ENCODE measurements at regions not wholly inside any gene's neighbourhood (a gene's known extent, or its start where the extent isn't known, plus 50 kb on each side); places are given as distances from the start of the nearest gene placed in this dataset.

DNA sequence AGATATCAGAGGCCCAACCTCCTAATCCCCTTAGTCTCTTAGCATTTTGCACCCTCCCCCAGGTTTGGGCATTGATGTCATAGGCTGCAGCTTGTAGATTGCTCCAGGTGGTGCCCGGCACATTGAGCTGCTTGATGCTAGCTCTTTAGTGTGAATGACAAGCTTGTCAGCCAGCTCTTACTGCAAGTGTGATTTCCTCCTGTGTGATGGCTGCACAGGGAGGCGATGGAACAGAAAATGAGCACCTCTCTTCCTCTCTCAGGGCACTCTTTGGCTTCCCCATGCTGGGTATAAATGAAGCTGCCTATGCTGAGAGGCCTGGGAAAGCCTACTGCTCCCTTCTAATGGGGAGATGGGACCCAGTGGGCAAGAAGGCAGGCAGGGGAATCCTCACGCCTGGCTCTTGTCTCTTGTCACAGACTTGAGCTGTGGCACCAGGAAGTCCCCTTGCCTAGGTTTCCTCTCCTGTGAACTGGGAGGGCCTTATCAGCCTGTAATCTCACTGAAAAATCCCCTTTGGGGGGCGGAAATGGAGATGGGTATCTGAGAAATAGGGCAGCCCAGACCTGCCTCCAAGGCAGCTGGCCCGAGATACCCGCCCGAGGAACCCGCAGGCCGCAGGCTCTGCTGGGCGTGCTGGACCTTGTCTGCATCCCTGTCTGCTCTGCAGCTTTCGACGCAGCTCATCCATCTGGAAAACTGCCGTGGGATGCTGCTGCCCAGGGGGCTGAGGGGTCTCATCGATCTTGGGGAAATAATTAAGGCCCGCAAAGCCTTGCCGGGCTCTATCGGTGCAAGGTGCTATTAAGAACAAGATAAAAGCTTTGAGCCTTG, 163.5 kb upstream of the CXCR4 start (continued):
- TF ChIP-seq, protein P1, sequence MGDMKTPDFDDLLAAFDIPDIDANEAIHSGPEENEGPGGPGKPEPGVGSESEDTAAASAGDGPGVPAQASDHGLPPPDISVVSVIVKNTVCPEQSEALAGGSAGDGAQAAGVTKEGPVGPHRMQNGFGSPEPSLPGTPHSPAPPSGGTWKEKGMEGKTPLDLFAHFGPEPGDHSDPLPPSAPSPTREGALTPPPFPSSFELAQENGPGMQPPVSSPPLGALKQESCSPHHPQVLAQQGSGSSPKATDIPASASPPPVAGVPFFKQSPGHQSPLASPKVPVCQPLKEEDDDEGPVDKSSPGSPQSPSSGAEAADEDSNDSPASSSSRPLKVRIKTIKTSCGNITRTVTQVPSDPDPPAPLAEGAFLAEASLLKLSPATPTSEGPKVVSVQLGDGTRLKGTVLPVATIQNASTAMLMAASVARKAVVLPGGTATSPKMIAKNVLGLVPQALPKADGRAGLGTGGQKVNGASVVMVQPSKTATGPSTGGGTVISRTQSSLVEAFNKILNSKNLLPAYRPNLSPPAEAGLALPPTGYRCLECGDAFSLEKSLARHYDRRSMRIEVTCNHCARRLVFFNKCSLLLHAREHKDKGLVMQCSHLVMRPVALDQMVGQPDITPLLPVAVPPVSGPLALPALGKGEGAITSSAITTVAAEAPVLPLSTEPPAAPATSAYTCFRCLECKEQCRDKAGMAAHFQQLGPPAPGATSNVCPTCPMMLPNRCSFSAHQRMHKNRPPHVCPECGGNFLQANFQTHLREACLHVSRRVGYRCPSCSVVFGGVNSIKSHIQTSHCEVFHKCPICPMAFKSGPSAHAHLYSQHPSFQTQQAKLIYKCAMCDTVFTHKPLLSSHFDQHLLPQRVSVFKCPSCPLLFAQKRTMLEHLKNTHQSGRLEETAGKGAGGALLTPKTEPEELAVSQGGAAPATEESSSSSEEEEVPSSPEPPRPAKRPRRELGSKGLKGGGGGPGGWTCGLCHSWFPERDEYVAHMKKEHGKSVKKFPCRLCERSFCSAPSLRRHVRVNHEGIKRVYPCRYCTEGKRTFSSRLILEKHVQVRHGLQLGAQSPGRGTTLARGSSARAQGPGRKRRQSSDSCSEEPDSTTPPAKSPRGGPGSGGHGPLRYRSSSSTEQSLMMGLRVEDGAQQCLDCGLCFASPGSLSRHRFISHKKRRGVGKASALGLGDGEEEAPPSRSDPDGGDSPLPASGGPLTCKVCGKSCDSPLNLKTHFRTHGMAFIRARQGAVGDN (IDR thresholded peaks at IDR 0.05): peak; percentile 92
- TF ChIP-seq IKZF1 (conservative IDR thresholded peaks at IDR 0.05) (no peak; the same call in none of the 2 replicates), TCF3 (IDR thresholded peaks at IDR 0.05; ENCODE audit: borderline replicate concordance, insufficient read depth, low read depth, low read length) (no peak), NFYB (IDR thresholded peaks at IDR 0.05; ENCODE audit: insufficient read depth, low read depth, low read length) (no peak), MEF2B (IDR thresholded peaks at IDR 0.05; ENCODE audit: partially characterized antibody, poor library complexity, severe bottlenecking) (peak; percentile 50), RFX5 (IDR thresholded peaks at IDR 0.05; ENCODE audit: low read depth, low read length) (no peak), CHD1 (IDR thresholded peaks at IDR 0.05; ENCODE audit: low read depth, low read length) (no peak), TCF12 (IDR thresholded peaks at IDR 0.05; ENCODE audit: low read depth, low read length) (no peak), RAD21 (IDR thresholded peaks at IDR 0.05; ENCODE audit: insufficient read depth, low read depth, low read length) (no peak), EED (IDR thresholded peaks at IDR 0.05; ENCODE audit: low read depth) (peak; percentile 63), SIN3A (IDR thresholded peaks at IDR 0.05; ENCODE audit: low read depth, low read length) (no peak), JUND (IDR thresholded peaks at IDR 0.05; ENCODE audit: low read depth, low read length) (no peak), YY1 (IDR thresholded peaks at IDR 0.05; ENCODE audit: low read depth, low read length) (no peak), MTA3 (IDR thresholded peaks at IDR 0.05; ENCODE audit: borderline replicate concordance, low read length) (no peak), SMAD1 (IDR thresholded peaks at IDR 0.05; ENCODE audit: low read depth, partially characterized antibody) (no peak), RAD51 (IDR thresholded peaks at IDR 0.05) (no peak), RB1 (IDR thresholded peaks at IDR 0.05; ENCODE audit: borderline replicate concordance) (no peak), BRCA1 (IDR thresholded peaks at IDR 0.05; ENCODE audit: low read depth, low read length) (no peak), STAT1 (conservative IDR thresholded peaks at IDR 0.05) (no peak)
- TF ChIP-seq, protein P2, sequence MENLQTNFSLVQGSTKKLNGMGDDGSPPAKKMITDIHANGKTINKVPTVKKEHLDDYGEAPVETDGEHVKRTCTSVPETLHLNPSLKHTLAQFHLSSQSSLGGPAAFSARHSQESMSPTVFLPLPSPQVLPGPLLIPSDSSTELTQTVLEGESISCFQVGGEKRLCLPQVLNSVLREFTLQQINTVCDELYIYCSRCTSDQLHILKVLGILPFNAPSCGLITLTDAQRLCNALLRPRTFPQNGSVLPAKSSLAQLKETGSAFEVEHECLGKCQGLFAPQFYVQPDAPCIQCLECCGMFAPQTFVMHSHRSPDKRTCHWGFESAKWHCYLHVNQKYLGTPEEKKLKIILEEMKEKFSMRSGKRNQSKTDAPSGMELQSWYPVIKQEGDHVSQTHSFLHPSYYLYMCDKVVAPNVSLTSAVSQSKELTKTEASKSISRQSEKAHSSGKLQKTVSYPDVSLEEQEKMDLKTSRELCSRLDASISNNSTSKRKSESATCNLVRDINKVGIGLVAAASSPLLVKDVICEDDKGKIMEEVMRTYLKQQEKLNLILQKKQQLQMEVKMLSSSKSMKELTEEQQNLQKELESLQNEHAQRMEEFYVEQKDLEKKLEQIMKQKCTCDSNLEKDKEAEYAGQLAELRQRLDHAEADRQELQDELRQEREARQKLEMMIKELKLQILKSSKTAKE (IDR thresholded peaks at IDR 0.05; ENCODE audit: low read depth, poor library complexity, severe bottlenecking): no peak
- TF ChIP-seq, protein P3, sequence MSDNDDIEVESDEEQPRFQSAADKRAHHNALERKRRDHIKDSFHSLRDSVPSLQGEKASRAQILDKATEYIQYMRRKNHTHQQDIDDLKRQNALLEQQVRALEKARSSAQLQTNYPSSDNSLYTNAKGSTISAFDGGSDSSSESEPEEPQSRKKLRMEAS (IDR thresholded peaks at IDR 0.05; ENCODE audit: low read depth, low read length): no peak
- TF ChIP-seq, protein P4, sequence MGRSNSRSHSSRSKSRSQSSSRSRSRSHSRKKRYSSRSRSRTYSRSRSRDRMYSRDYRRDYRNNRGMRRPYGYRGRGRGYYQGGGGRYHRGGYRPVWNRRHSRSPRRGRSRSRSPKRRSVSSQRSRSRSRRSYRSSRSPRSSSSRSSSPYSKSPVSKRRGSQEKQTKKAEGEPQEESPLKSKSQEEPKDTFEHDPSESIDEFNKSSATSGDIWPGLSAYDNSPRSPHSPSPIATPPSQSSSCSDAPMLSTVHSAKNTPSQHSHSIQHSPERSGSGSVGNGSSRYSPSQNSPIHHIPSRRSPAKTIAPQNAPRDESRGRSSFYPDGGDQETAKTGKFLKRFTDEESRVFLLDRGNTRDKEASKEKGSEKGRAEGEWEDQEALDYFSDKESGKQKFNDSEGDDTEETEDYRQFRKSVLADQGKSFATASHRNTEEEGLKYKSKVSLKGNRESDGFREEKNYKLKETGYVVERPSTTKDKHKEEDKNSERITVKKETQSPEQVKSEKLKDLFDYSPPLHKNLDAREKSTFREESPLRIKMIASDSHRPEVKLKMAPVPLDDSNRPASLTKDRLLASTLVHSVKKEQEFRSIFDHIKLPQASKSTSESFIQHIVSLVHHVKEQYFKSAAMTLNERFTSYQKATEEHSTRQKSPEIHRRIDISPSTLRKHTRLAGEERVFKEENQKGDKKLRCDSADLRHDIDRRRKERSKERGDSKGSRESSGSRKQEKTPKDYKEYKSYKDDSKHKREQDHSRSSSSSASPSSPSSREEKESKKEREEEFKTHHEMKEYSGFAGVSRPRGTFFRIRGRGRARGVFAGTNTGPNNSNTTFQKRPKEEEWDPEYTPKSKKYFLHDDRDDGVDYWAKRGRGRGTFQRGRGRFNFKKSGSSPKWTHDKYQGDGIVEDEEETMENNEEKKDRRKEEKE (IDR thresholded peaks at IDR 0.05): no peak

Data from GM12878 (cell line).